H1 (cell line): ENCODE measurements at regions not wholly inside any gene's neighbourhood (a gene's known extent, or its start where the extent isn't known, plus 50 kb on each side); places are given as distances from the start of the nearest gene placed in this dataset.

ENCODE experiments used
- BACH1 ChIP-seq: IDR thresholded peaks from 2 replicates; pipeline ENCODE4 v1.6.1; 2012; ENCODE audit warnings: low read length, improper control_type of control experiment
- JUND ChIP-seq: IDR thresholded peaks from 2 replicates; pipeline ENCODE4 v1.6.1; 2011; ENCODE audit warnings: mild to moderate bottlenecking, improper control_type of control experiment, low read length
- POLR2A ChIP-seq, 2 experiments: IDR thresholded peaks; 1 replicate in 1 of 2; 2 replicates in 1 of 2; pipeline ENCODE4 v1.6.1; 2011; ENCODE audit warnings: low read depth in 2 of 2, low read length in 2 of 2, mild to moderate bottlenecking in 2 of 2; ENCODE audit errors: control extremely low read depth in 1 of 2
- POLR2AphosphoS5 ChIP-seq: IDR thresholded peaks from 2 replicates; pipeline ENCODE4 v1.6.1; 2011; ENCODE audit warnings: low read depth, low read length
- RNF2 ChIP-seq: fragments of 200-900, 300-1000 bp; sonication (generic); IDR thresholded peaks from 2 replicates; pipeline ENCODE4 v1.7.1; 2016; ENCODE audit warnings: borderline replicate concordance, low read depth, mild to moderate bottlenecking, antibody characterized with exemption, low read length; ENCODE audit not compliant: poor library complexity, severe bottlenecking; ENCODE audit errors: missing control alignments
- YY1 ChIP-seq: IDR thresholded peaks from 2 replicates; pipeline ENCODE4 v1.6.1; 2011; ENCODE audit warnings: low read depth, mild to moderate bottlenecking, low read length
- TF ChIP-seq, protein P1 (sequence below), 3 experiments: IDR thresholded peaks; 1 replicate in 2 of 3; 2 replicates in 1 of 3; pipeline versions ENCODE4 v1.5.1 to v1.6.1; 2011; ENCODE audit warnings: low read length in 3 of 3, mild to moderate bottlenecking in 3 of 3, inconsistent platforms in 2 of 3, low read depth in 1 of 3, moderate library complexity in 1 of 3; ENCODE audit not compliant: insufficient read depth in 1 of 3; ENCODE audit errors: control extremely low read depth in 1 of 3
- TF ChIP-seq, protein P2 (sequence below): IDR thresholded peaks from 2 replicates; pipeline ENCODE4 v1.6.1; 2011; ENCODE audit warnings: low read depth, mild to moderate bottlenecking, low read length; ENCODE audit not compliant: insufficient read depth
- TF ChIP-seq, protein P3 (sequence below): IDR thresholded peaks from 2 replicates; pipeline ENCODE4 v1.6.1; 2012; ENCODE audit warnings: inconsistent platforms

DNA sequence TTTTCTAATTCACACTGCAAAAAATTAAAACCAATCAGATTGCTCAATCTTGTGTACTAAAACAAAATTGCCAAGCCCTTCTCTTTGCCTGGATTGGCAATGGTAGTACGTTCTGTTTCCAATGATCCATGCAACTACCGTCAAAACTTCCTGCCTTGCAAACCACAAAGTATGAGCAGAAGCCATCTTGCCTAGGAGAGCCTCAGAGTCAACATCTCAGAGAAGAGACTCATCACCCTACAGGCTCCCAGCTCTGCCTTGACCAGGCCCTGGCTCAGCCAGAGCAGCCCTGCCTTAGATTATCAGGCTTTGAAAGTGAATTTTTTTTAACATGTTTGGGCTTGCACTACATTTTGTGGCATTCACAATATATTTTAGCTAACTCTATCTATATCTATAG lies 574.1 kb downstream of the SATB2 start:
- TF ChIP-seq JUND = no peak
- TF ChIP-seq, protein P1, sequence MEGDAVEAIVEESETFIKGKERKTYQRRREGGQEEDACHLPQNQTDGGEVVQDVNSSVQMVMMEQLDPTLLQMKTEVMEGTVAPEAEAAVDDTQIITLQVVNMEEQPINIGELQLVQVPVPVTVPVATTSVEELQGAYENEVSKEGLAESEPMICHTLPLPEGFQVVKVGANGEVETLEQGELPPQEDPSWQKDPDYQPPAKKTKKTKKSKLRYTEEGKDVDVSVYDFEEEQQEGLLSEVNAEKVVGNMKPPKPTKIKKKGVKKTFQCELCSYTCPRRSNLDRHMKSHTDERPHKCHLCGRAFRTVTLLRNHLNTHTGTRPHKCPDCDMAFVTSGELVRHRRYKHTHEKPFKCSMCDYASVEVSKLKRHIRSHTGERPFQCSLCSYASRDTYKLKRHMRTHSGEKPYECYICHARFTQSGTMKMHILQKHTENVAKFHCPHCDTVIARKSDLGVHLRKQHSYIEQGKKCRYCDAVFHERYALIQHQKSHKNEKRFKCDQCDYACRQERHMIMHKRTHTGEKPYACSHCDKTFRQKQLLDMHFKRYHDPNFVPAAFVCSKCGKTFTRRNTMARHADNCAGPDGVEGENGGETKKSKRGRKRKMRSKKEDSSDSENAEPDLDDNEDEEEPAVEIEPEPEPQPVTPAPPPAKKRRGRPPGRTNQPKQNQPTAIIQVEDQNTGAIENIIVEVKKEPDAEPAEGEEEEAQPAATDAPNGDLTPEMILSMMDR (IDR thresholded peaks at IDR 0.05; ENCODE audit: control extremely low read depth in 1 of 3, insufficient read depth in 1 of 3, low read depth in 1 of 3, low read length in 3 of 3) = no peak
- no peak for TF ChIP-seq BACH1
- TF ChIP-seq POLR2A (IDR thresholded peaks at IDR 0.05; ENCODE audit: control extremely low read depth in 1 of 2, low read depth in 2 of 2, low read length in 2 of 2) = no peak
- TF ChIP-seq, protein P2, sequence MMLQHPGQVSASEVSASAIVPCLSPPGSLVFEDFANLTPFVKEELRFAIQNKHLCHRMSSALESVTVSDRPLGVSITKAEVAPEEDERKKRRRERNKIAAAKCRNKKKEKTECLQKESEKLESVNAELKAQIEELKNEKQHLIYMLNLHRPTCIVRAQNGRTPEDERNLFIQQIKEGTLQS = no peak
- TF ChIP-seq, protein P3, sequence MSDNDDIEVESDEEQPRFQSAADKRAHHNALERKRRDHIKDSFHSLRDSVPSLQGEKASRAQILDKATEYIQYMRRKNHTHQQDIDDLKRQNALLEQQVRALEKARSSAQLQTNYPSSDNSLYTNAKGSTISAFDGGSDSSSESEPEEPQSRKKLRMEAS = no peak
- TF ChIP-seq YY1 = no peak
- TF ChIP-seq POLR2AphosphoS5 = no peak
- TF ChIP-seq RNF2 = no peak
